Esophagus muscularis mucosa (tissue), 4 donors: ENCODE measurements at regions not wholly inside any gene's neighbourhood (a gene's known extent, or its start where the extent isn't known, plus 50 kb on each side); places are given as distances from the start of the nearest gene placed in this dataset.
"Not testable (repeated sequence)": the region's sequence is repeated elsewhere in the genome, so short reads cannot be mapped to it uniquely, and the experiment has no call there.

Experiments used
- DNase-seq: peaks from one replicate; pipeline ENCODE4 v3.0.0-alpha.2; 2017; ENCODE audit errors: extremely low spot score
- H3K27ac ChIP-seq, 4 donors: fragments of 200-600 bp; sonication (generic); replicated peaks in 1 of 4; 1 replicate in 3 of 4; 2 replicates in 1 of 4; pipeline ENCODE4 v1.5.1; 2016 to 2019; ENCODE audit warnings: mild to moderate bottlenecking in 1 of 4
- H3K27me3 ChIP-seq, 4 donors: fragments of 200-600 bp; sonication (generic); one replicate each; pipeline versions ENCODE4 v1.5.1 to v1.6.0; 2016 to 2019
- H3K36me3 ChIP-seq, 4 donors: fragments of 200-600 bp; sonication (generic); one replicate each; pipeline ENCODE4 v1.5.1; 2016 to 2019
- H3K4me1 ChIP-seq, 4 donors: fragments of 200-600 bp; sonication (generic); one replicate each; pipeline ENCODE4 v1.5.1; 2016 to 2019
- H3K4me3 ChIP-seq, 4 donors: fragments of 200-600 bp; sonication (generic); 1 replicate in 2 of 4; 2 replicates in 2 of 4; pipeline ENCODE4 v1.5.1; 2016 to 2019; ENCODE audit warnings: mild to moderate bottlenecking in 4 of 4, moderate library complexity in 1 of 4
- H3K9me3 ChIP-seq, 4 donors: fragments of 200-600 bp; sonication (generic); 1 replicate in 3 of 4; 2 replicates in 1 of 4; pipeline ENCODE4 v1.5.1; 2016 to 2019
- EP300 ChIP-seq: sonication (generic); formaldehyde crosslinking; IDR thresholded peaks from one replicate; pipeline ENCODE4 v1.6.1; 2017; ENCODE audit warnings: antibody characterized with exemption
- POLR2A ChIP-seq: fragments of 450-650 bp; IDR thresholded peaks from one replicate; pipeline ENCODE4 v1.6.1; 2017; ENCODE audit warnings: antibody characterized with exemption, moderate library complexity, mild to moderate bottlenecking, low read depth
- POLR2AphosphoS5 ChIP-seq, 2 donors: sonication (generic); formaldehyde crosslinking; IDR thresholded peaks; one replicate each; pipeline ENCODE4 v1.6.1; 2017; ENCODE audit warnings: antibody characterized with exemption in 2 of 2
- WGBS: methylation state at CpG from one replicate; pipeline ENCODE4 v1.1.5; 2018; 5-methylcytosine and 5-hydroxymethylcytosine counted together
- intact Hi-C: fragments of 100-400 bp; cut with DNase I; formaldehyde crosslinking; loops from one replicate; pipeline ENCODE4 v1.15.1; 2023
- TF ChIP-seq, protein P1 (sequence below), 3 experiments: fragments of 200-600 bp in 2 of 3; fragments of 450-650 bp in 1 of 3; sonication (generic) in 2 of 3; IDR thresholded peaks; one replicate each; pipeline ENCODE4 v1.5.1; 2017 to 2019; ENCODE audit warnings: antibody characterized with exemption in 3 of 3, mild to moderate bottlenecking in 2 of 3, moderate library complexity in 1 of 3

DNA sequence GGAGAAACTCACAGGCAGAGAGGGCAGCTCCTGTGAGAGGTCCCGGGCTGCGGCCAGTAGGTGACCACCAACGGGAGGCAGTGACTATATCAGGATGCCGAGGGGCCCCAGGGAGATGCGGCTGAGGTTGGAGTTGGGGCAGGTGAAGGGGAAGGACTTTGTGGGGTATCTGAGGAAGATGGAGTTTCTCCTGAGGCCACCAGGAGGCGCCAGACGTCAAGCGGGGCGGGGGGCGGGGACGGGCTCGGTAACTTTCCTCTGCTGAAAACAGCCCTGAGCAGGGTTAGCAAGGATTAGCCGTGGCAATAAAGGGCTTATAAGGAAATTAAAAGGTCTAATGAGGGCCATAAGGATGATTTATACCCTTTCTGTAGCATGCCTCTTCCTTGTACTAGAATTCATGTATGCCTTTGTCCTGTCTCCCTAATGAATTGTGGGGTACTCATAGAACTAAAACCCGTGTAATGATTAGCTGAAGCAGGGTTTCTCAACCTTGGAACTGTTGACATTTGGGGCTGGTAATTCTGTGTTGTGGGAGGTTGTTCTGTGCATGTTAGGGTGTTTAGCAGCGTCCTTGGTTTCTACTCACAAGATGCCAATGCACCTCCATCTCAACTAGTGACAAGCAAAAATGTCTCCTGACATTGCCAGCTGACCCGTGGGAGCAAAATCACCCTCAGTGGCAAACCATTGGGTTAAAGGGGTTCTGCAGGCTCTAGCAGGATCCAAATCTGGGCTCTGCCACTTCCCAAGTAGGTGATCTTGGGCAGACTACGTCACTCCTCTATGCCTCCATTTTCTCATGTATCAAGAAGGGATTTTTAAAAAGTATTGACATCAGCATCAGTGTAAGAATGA, 74.8 kb upstream of the GRIN2A start:
- no peak overlapping the region for H3K27ac ChIP-seq
- TF ChIP-seq, protein P1, sequence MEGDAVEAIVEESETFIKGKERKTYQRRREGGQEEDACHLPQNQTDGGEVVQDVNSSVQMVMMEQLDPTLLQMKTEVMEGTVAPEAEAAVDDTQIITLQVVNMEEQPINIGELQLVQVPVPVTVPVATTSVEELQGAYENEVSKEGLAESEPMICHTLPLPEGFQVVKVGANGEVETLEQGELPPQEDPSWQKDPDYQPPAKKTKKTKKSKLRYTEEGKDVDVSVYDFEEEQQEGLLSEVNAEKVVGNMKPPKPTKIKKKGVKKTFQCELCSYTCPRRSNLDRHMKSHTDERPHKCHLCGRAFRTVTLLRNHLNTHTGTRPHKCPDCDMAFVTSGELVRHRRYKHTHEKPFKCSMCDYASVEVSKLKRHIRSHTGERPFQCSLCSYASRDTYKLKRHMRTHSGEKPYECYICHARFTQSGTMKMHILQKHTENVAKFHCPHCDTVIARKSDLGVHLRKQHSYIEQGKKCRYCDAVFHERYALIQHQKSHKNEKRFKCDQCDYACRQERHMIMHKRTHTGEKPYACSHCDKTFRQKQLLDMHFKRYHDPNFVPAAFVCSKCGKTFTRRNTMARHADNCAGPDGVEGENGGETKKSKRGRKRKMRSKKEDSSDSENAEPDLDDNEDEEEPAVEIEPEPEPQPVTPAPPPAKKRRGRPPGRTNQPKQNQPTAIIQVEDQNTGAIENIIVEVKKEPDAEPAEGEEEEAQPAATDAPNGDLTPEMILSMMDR (IDR thresholded peaks at IDR 0.05) = peak; percentile 49 to 82 (median 64)
- no peak for TF ChIP-seq POLR2AphosphoS5 (IDR thresholded peaks at IDR 0.05)
- no peak for TF ChIP-seq EP300
- 19% methylated on average over 17 of the region's 17 CpGs for WGBS
- peaks cover 0 to 5% (median 0%) of the 10 kb centered on the region in 4 donors for H3K4me1 ChIP-seq
- H3K9me3 ChIP-seq = no peaks in the 10 kb centered on the region
- peaks cover 0 to 30% (median 0%) of the 10 kb centered on the region in 4 donors for H3K27me3 ChIP-seq
- no peak overlapping the region for H3K4me3 ChIP-seq
- DNase-seq = no peak
- intact Hi-C loops = loop anchor here (2.0 kb wide), 1 partner anchor 480 kb away; no protein-coding TSS in a partner anchor
- H3K36me3 ChIP-seq = no peaks in the 10 kb centered on the region

DNA sequence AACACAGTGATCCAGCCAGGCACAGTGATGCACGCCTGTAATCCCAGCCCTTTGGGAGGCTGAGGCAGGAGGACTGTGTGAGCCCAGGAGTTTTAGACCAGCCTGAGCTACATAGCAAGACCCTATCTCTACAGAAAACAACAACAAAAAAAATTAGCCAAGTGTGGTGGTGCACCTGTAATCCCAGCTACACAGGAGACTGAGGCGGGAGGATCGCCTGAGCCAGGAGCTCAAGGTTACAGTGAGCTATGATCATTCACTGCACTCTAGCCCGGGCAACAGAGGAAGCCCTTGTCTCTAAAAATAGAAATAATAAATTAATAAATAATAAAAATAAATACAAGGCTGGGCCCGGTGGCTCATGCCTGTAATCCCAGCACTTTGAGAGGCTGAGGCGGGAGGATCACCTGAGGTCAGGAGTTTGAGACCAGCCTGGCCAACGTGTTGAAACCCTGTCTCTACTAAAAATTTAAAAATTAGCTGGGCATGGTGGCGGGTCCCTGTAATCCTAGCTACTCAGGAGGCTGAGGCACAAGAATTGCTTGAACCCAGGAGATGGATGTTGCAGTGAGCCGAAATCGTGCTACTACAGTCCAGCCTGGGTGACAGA, 75.5 kb upstream of the GRIN2A start:
- intact Hi-C loops = loop anchor here (2.0 kb wide), 2 partner anchors 251 to 479 kb away; no protein-coding TSS in a partner anchor
- not testable (repeated sequence) for DNase-seq, H3K36me3 ChIP-seq, H3K9me3 ChIP-seq, H3K27ac ChIP-seq, H3K4me3 ChIP-seq, H3K4me1 ChIP-seq
- H3K27me3 ChIP-seq = peaks cover 0 to 23% (median 0%) of the 10 kb centered on the region in 4 donors
- 88% methylated on average over 10 of the region's 10 CpGs for WGBS

DNA sequence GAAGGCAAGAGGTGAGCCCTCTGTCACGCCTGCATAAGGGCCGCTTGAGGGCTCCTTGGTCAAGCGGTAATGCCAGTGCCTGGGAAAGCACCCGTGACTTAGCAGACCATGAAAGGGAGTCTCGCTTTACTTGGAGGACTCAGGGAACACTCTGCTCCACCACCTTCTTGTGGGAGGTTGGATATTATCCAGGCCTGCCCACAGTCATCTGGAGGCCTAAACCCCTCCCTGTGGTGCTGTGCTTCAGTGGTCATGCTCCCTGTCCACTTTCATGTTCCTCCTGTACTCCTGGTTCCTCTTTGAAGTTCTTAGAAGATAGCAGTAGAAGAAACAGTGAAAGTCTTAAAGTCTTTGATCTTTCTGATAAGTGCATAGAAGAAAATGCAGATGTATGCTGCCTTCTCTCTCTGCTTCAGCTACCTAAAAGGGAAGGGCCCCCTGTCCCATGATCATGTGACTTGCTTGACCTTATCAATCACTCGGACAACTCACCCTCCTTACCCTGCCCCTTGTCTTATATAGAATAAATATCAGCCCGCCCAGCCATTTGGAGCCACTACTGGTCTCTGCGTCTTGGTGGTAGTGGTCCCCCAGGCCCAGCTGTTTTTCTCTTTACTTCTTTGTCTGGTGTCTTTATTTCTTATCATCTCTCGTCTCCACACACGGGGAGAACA, 76.8 kb upstream of the GRIN2A start:
- H3K4me1 ChIP-seq, H3K9me3 ChIP-seq, DNase-seq, H3K36me3 ChIP-seq, H3K27ac ChIP-seq, H3K4me3 ChIP-seq: not testable (repeated sequence)
- intact Hi-C loops = loop anchor here (2.0 kb wide), 1 partner anchor 250 kb away; no protein-coding TSS in a partner anchor
- peaks cover 0 to 15% (median 0%) of the 10 kb centered on the region in 4 donors for H3K27me3 ChIP-seq
- WGBS = 64% methylated on average over 10 of the region's 10 CpGs

DNA sequence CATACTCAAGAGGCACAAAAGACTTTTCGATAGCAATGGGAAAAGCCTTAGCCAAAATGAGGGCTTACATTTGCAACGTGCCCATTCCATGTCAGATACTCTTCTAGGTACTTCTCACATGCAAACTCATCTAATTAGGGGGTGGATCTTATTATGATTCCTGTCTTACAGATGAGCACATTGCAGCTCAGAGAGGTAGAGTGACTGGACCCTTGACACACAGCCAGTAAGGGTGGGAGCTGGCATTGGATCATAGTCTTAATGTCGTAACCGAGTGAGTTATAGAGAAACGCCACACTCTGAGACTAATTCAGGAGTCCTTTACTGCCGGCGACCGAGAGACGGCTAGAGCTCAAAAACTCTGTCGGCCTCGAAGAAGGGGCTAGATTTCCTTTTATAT, 78.8 kb upstream of the GRIN2A start:
- WGBS = 35% methylated on average over 11 of the region's 11 CpGs

DNA sequence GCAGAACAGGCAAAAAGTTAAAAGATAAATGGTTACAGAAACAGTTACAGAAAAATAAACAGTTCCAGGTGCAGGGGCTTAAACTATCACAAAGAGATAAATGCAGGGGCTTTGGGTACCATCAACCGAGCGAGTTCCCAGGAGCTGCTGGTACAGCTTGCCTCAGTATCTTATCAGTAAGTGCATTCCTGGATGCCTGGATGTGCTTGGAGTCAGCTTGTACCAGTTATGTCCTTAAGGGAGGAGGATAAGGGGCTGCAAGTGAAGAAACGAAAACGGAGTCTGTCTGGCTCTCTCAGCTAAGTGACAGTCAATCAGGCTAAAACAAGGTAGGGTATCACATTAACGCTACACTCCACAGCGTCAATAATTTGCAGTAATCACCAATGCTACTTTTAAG, 79.3 kb upstream of the GRIN2A start:
- H3K27ac ChIP-seq, H3K36me3 ChIP-seq, H3K9me3 ChIP-seq, H3K4me3 ChIP-seq, intact Hi-C loops, H3K4me1 ChIP-seq, DNase-seq: not testable (repeated sequence)
- WGBS = 19% methylated on average over 6 of the region's 6 CpGs
- peaks cover 0 to 15% (median 0%) of the 10 kb centered on the region in 4 donors for H3K27me3 ChIP-seq

More for the DNA sequence above, 78.8 kb upstream of the GRIN2A start:
- Histone ChIP-seq H3K27me3 (peaks cover 0 to 12% (median 0%) of the 10 kb centered on the region in 4 donors), H3K36me3 (no peaks in the 10 kb centered on the region), H3K9me3 (no peaks in the 10 kb centered on the region), H3K27ac (no peak overlapping the region), H3K4me3 (no peak overlapping the region), H3K4me1 (peaks cover 0 to 5% (median 0%) of the 10 kb centered on the region in 4 donors)
- intact Hi-C loops = no loop called here
- DNase-seq = no peak
- TF ChIP-seq POLR2AphosphoS5 (IDR thresholded peaks at IDR 0.05) = no peak
- TF ChIP-seq, protein P1 (IDR thresholded peaks at IDR 0.05) = no peak
- TF ChIP-seq POLR2A = no peak
- TF ChIP-seq EP300 = no peak
